ENCODE measurements at regions not wholly inside any gene's neighbourhood (a gene's known extent, or its start where the extent isn't known, plus 50 kb on each side); places are given as distances from the start of the nearest gene placed in this dataset.

GRCh38 chr13:63948045-63948444, 2532.4 kb upstream of the PCDH20 start:
- no peak for TF ChIP-seq CTCF (IDR thresholded peaks at IDR 0.05; ENCODE audit: insufficient read depth, low read depth, low read length, missing control alignments)
- no peak for DNase-seq (ENCODE audit: low read depth)
- H3K4me3 ChIP-seq (ENCODE audit: low read length) = no peak overlapping the region

- TF ChIP-seq CTCF (IDR thresholded peaks at IDR 0.05; ENCODE audit: insufficient read depth, low read depth, low read length, missing control alignments) = no peak
- no peak overlapping the region for H3K4me3 ChIP-seq (ENCODE audit: low read length)
- no peak for DNase-seq (ENCODE audit: low read depth)
These were observed 2529.3 kb upstream of the PCDH20 start for GRCh38 chr13:63944911-63945310.

DNA sequence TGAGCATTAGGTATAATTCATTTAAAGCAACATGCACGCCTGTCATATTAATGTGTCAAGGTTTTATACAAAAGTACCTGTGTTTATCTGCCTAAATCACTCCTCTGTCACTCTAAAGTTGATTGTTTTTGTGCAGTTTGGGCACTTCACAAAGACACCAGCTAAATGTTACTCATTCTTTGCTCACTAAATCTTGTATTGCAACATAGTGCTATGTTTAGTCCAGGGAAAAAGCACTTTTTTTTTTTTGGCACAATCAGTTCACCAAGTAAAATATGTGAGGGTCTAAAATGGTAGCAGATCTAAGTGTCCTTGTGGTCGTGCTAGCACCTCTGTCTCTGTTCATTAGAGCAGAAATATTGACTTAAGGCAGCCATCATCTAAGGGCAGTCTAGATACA, 2526.7 kb upstream of the PCDH20 start:
- no peak for DNase-seq (ENCODE audit: low read depth)
- H3K4me3 ChIP-seq (ENCODE audit: low read length) = no peak overlapping the region
- no peak for TF ChIP-seq CTCF (IDR thresholded peaks at IDR 0.05; ENCODE audit: insufficient read depth, low read depth, low read length, missing control alignments)

DNA sequence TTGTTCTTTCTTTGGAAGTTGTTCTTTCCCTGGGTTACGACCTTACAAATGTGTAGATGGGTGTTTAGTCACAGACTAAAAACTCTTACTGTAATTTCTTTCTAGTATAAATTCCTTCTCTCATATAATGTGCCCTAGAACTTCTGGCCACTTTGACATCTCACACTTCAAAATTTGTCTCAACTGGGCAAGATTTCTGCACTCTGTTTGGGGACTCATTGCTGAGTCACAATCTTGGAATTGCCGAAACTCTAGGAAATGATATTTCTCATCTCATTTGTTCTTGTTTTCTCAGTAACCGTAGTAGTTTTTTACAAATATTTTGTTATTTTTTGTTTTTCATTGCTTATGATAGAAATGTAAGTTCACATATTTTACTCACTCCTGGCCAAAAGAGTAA, 2523.2 kb upstream of the PCDH20 start:
- DNase-seq (ENCODE audit: low read depth) = no peak
- TF ChIP-seq CTCF (IDR thresholded peaks at IDR 0.05; ENCODE audit: insufficient read depth, low read depth, low read length, missing control alignments) = no peak
- H3K4me3 ChIP-seq (ENCODE audit: low read length) = no peak overlapping the region

DNA sequence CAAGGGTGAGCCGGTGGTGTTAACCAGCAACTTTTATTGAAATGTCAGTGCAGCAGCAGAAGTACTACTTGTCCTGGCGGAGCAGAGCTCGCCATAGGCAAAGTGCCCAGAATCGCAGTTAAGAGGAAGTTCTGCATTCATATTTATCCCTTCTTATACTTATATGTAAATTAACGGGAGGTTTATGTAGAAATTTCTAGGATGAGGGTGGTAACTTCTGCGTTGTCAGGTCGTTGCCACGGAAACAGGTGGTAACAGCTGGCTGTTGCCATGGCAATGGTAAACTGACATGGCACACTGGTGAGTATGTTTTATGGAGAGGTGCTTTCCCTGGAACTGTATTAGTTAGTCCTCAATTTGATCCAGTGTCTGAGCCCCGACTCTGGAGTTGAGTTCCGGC, 2494.9 kb upstream of the PCDH20 start:
- no peak overlapping the region for H3K4me3 ChIP-seq (ENCODE audit: low read length)
- no peak for DNase-seq (ENCODE audit: low read depth)
- no peak for TF ChIP-seq CTCF (IDR thresholded peaks at IDR 0.05; ENCODE audit: insufficient read depth, low read depth, low read length, missing control alignments)

DNA sequence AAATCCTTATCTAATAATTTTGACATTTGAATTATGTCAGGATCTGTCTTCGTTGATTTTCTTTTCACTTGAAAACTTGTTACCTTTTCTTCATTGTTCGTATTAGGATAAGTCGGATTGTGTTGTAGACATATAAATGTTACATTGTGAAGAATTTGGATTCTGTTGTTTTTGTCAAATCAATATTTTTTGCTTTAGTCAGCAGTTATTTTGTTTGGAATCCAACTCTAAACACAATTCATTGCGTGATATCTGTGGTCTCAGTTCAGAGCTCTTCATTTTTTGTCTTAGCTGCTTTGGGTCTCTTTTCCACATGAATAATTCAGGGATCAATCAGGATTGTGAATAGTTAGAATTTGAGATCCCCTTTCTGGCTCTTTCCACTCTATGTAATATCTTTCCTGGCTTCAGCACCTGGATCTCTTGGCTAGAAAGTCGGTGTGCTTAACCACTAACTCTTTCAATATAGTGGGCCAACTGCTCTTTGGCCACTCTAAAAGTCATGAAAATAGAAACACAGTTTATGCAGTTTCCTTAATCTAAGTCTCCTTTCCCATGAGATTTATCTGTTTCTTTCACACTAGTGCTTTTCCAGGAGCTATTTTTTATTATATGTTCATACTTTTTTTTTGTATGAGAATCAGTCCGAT, 2494.2 kb upstream of the PCDH20 start:
- DNase-seq (ENCODE audit: low read depth) = no peak
- H3K4me3 ChIP-seq (ENCODE audit: low read length) = no peak overlapping the region
- no peak for TF ChIP-seq CTCF (IDR thresholded peaks at IDR 0.05; ENCODE audit: insufficient read depth, low read depth, low read length, missing control alignments)

- no peak for TF ChIP-seq CTCF (IDR thresholded peaks at IDR 0.05; ENCODE audit: insufficient read depth, low read depth, low read length, missing control alignments)
- no peak for DNase-seq (ENCODE audit: low read depth)
- H3K4me3 ChIP-seq (ENCODE audit: low read length) = no peak overlapping the region
These were observed 2486.5 kb upstream of the PCDH20 start for GRCh38 chr13:63902141-63902540.

Measured in epithelial cell of esophagus (primary cell).